Body of pancreas (tissue), 4 donors: ENCODE measurements at regions not wholly inside any gene's neighbourhood (a gene's known extent, or its start where the extent isn't known, plus 50 kb on each side); places are given as distances from the start of the nearest gene placed in this dataset.
"Not testable (repeated sequence)": the region's sequence is repeated elsewhere in the genome, so short reads cannot be mapped to it uniquely, and the experiment has no call there.

ENCODE experiments used
- ATAC-seq: fragments of 150-250 bp; one replicate; pipeline ENCODE4 v1.9.1; 2016
- DNase-seq, 4 donors: peaks; one replicate each; pipeline ENCODE4 v3.0.0-alpha.2; 2019
- H3K27ac ChIP-seq, 4 donors: fragments of 200-600 bp; sonication (generic); 1 replicate in 3 of 4; 2 replicates in 1 of 4; pipeline versions ENCODE4 v1.5.1 to v1.6.1; 2016 to 2019; ENCODE audit warnings: mild to moderate bottlenecking in 1 of 4, mixed read lengths in 1 of 4, moderate library complexity in 1 of 4
- H3K27me3 ChIP-seq, 2 donors: fragments of 200-600 bp; sonication (generic); one replicate each; pipeline ENCODE4 v1.6.0; 2016; ENCODE audit warnings: mild to moderate bottlenecking in 1 of 2
- H3K36me3 ChIP-seq, 2 donors: fragments of 200-600 bp; sonication (generic); replicated peaks in 1 of 2; 2 replicates each; pipeline ENCODE4 v1.5.1; 2016; ENCODE audit warnings: low read depth in 2 of 2; ENCODE audit not compliant: insufficient read depth in 1 of 2
- H3K4me1 ChIP-seq: fragments of 200-600 bp; sonication (generic); one replicate; pipeline ENCODE4 v1.6.0; 2016
- H3K4me3 ChIP-seq, 2 donors: fragments of 200-600 bp; sonication (generic); 1 replicate in 1 of 2; 2 replicates in 1 of 2; pipeline ENCODE4 v1.5.1; 2016 to 2019
- H3K9me3 ChIP-seq, 3 donors: fragments of 200-600 bp; sonication (generic); 1 replicate in 2 of 3; 2 replicates in 1 of 3; pipeline ENCODE4 v1.5.1; 2016
- CTCF ChIP-seq, 7 experiments: fragments of 450-650 bp in 4 of 7; fragments of 200-600 bp in 3 of 7; sonication (generic) in 3 of 7; IDR thresholded peaks; one replicate each; pipeline ENCODE4 v1.5.1; 2016 to 2019; ENCODE audit warnings: antibody characterized with exemption in 7 of 7
- POLR2A ChIP-seq, 3 donors: fragments of 450-650 bp; IDR thresholded peaks; one replicate each; pipeline ENCODE4 v1.6.1; 2016; ENCODE audit warnings: antibody characterized with exemption in 3 of 3, mild to moderate bottlenecking in 2 of 3
- WGBS, 2 donors: methylation state at CpG; one replicate each; pipeline ENCODE4 v1.1.5; 2017; 5-methylcytosine and 5-hydroxymethylcytosine counted together
- intact Hi-C: fragments of 100-400 bp; cut with DNase I; formaldehyde crosslinking; loops from one replicate; pipeline ENCODE4 v1.15.1; 2023

DNA sequence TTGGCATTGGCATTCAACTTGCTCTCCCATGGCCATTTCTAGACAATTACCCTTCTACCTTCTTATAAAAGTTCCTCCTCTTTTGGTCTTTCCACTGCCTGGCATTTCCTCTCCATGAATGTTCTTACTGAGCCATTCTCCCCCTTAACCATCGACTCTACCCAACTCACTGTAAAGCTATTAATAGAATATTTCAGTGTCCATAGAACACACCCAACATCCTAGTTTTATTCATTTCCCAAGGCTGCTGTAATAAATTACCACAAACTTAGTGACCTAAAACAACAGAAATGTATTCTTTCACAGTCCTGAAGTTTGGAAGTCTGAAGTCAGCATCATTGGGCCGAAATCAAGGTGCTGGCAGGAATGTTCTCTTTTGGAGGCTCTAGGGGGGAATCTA lies 170.0 kb upstream of the ATP5MC3 start:
- no peak for DNase-seq
- Histone ChIP-seq H3K27ac (no peak overlapping the region), H3K4me3 (no peak overlapping the region), H3K27me3 (no peaks in the 10 kb centered on the region), H3K36me3 (no peaks in the 10 kb centered on the region), H3K4me1 (no peaks in the 10 kb centered on the region), H3K9me3 (no peaks in the 10 kb centered on the region)
- no peak for ATAC-seq
- TF ChIP-seq POLR2A (IDR thresholded peaks at IDR 0.05) (no peak), CTCF (IDR thresholded peaks at IDR 0.05) (no peak)
- 63 to 70% methylated on average over 2 of the region's 2 CpGs for WGBS, 2 donors
- intact Hi-C loops = no loop called here

- H3K27me3 ChIP-seq = no peaks in the 10 kb centered on the region
- H3K27ac ChIP-seq = no peak overlapping the region
- DNase-seq = no peak
- H3K36me3 ChIP-seq = no peaks in the 10 kb centered on the region
- TF ChIP-seq CTCF (IDR thresholded peaks at IDR 0.05) (no peak), POLR2A (IDR thresholded peaks at IDR 0.05) (no peak)
- WGBS, 2 donors = 72 to 74% methylated on average over 5 of the region's 5 CpGs
- no peaks in the 10 kb centered on the region for H3K4me1 ChIP-seq
- no peak for ATAC-seq
- intact Hi-C loops = no loop called here
- H3K4me3 ChIP-seq = no peak overlapping the region
- no peaks in the 10 kb centered on the region for H3K9me3 ChIP-seq
Measured at GRCh38 chr2:175350105-175350504, 168.6 kb upstream of the ATP5MC3 start.

GRCh38 chr2:175342085-175342484 lies 160.6 kb upstream of the ATP5MC3 start:
- TF ChIP-seq CTCF (IDR thresholded peaks at IDR 0.05) (no peak), POLR2A (IDR thresholded peaks at IDR 0.05) (no peak)
- Histone ChIP-seq H3K4me1 (no peaks in the 10 kb centered on the region), H3K9me3 (peaks cover 0 to 9% (median 0%) of the 10 kb centered on the region in 3 donors), H3K27ac (no peak overlapping the region), H3K36me3 (no peaks in the 10 kb centered on the region), H3K27me3 (no peaks in the 10 kb centered on the region), H3K4me3 (no peak overlapping the region)
- ATAC-seq (no peak), DNase-seq (no peak)
- intact Hi-C loops = no loop called here

DNA sequence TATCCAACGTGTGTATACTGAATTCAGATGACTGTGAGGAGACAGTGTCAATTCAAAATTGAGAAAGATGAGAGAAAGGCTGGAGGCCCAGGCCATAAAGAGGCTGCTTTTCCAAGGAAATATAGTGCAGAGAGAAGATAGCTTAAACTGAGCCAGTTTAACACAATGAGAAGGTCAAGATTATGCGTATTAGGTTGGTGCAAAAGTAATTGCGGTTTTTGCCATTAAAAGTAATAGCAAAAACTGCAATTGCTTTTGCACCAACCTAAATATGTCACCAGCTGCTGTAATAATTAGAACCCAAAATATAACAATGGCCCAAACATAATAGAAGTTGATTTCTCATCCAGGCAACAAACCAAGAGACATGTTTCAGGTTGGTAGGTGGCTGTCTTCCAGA lies 148.7 kb upstream of the ATP5MC3 start:
- 64 to 75% methylated on average over 3 of the region's 3 CpGs for WGBS, 2 donors
- ATAC-seq = no peak
- Histone ChIP-seq H3K4me3 (no peak overlapping the region), H3K36me3 (no peaks in the 10 kb centered on the region), H3K27ac (no peak overlapping the region), H3K4me1 (no peaks in the 10 kb centered on the region), H3K27me3 (no peaks in the 10 kb centered on the region), H3K9me3 (no peaks in the 10 kb centered on the region)
- TF ChIP-seq POLR2A (IDR thresholded peaks at IDR 0.05) (no peak), CTCF (IDR thresholded peaks at IDR 0.05) (no peak)
- DNase-seq = no peak
- intact Hi-C loops = no loop called here

DNA sequence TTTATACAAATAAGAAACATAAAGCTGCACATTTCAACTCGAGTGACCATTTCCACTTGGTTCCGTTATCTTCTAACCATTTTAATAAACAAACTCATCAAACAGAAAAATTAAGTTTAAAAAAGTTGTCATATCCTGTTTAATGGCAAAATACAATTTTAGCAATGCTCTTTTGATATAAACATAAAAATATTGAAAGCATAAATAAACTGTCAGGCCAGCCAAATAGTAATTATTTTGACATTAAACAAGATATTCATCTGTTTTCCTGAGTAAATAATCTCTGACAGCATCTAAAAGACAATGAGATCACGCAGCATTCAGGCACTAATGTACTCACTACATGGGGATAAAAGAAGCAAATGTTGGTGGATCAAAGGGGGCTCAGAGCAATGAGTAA lies 145.3 kb upstream of the ATP5MC3 start:
- H3K27me3 ChIP-seq = no peaks in the 10 kb centered on the region
- no peaks in the 10 kb centered on the region for H3K9me3 ChIP-seq
- no peak for ATAC-seq
- intact Hi-C loops = no loop called here
- no peak for TF ChIP-seq CTCF (IDR thresholded peaks at IDR 0.05)
- no peak for TF ChIP-seq POLR2A (IDR thresholded peaks at IDR 0.05)
- no peaks in the 10 kb centered on the region for H3K4me1 ChIP-seq
- WGBS, 2 donors = 51 to 63% methylated on average over 3 of the region's 3 CpGs
- no peaks in the 10 kb centered on the region for H3K36me3 ChIP-seq
- H3K27ac ChIP-seq = no peak overlapping the region
- no peak overlapping the region for H3K4me3 ChIP-seq
- no peak for DNase-seq

- H3K4me3 ChIP-seq, intact Hi-C loops, H3K9me3 ChIP-seq, H3K27ac ChIP-seq, ATAC-seq, DNase-seq, H3K36me3 ChIP-seq, H3K27me3 ChIP-seq, H3K4me1 ChIP-seq: not testable (repeated sequence)
- WGBS, 2 donors = 47 to 54% methylated on average over 2 of the region's 2 CpGs
Measured at GRCh38 chr2:175326164-175326563, 144.7 kb upstream of the ATP5MC3 start.
